ENCODE measurements at regions not wholly inside any gene's neighbourhood (a gene's known extent, or its start where the extent isn't known, plus 50 kb on each side); places are given as distances from the start of the nearest gene placed in this dataset.

GRCh38 chr2:58584606-58585118 is 343.5 kb upstream of the FANCL start:
- no peaks in the 10 kb centered on the region for H3K36me3 ChIP-seq (ENCODE audit: insufficient read depth, low read length)
- H3K27me3 ChIP-seq (ENCODE audit: insufficient read depth, low read length), result no peaks in the 10 kb centered on the region
- DNase-seq, result no peak
- intact Hi-C loops (cut with micrococcal nuclease), result no loop called here
- H3K9me3 ChIP-seq (ENCODE audit: control insufficient read depth in 1 of 2, low read length in 2 of 2), result no peaks in the 10 kb centered on the region
- Mint-ChIP-seq H3K27me3 (no peaks in the 10 kb centered on the region), H3K4me3 (no peak overlapping the region), H3K36me3 (no peaks in the 10 kb centered on the region), H3K4me1 (no peaks in the 10 kb centered on the region), H3K27ac (no peak overlapping the region), H3K9me3 (peaks cover 0 to 2% (median 0%) of the 10 kb centered on the region in 8 donors)
- H3K27ac ChIP-seq (ENCODE audit: low read depth, low read length), result no peak overlapping the region
- no peak overlapping the region for H3K4me3 ChIP-seq (ENCODE audit: low read length in 2 of 2)
- ChIA-PET POLR2A (ENCODE audit: partially characterized antibody) (no interaction called here), CTCF (ENCODE audit: partially characterized antibody) (no interaction called here)
- no peaks in the 10 kb centered on the region for H3K4me1 ChIP-seq (ENCODE audit: insufficient read depth, low read length)

DNA sequence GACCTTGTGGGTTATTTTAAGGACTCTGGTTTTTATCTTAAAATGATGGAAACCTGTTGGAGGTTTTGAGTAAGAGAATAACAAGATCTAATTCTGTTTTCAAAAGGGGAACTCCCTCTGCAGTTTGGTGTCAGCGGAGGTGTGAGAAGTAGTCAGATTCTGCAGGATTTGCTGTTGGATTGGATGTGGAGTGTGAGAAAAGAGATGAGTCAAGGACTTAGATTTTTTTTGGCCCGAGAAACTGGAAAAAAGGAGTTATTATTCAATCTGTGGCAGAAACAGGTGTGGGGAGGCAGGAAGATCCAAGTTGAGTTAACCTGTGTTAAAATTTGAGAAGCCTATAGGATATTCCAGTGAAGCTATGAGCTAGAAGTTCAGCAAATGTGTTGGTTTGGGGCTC is 337.2 kb upstream of the FANCL start:
- no peak overlapping the region for H3K27ac Mint-ChIP-seq
- Histone ChIP-seq H3K36me3 (ENCODE audit: insufficient read depth, low read length) (no peaks in the 10 kb centered on the region), H3K27ac (ENCODE audit: low read depth, low read length) (no peak overlapping the region), H3K4me3 (ENCODE audit: low read length in 2 of 2) (no peak overlapping the region), H3K4me1 (ENCODE audit: insufficient read depth, low read length) (no peaks in the 10 kb centered on the region), H3K9me3 (ENCODE audit: control insufficient read depth in 1 of 2, low read length in 2 of 2) (no peaks in the 10 kb centered on the region), H3K27me3 (ENCODE audit: insufficient read depth, low read length) (no peaks in the 10 kb centered on the region)
- no peak for DNase-seq
- POLR2A ChIA-PET (ENCODE audit: partially characterized antibody), result no interaction called here
- H3K4me1 Mint-ChIP-seq, result no peaks in the 10 kb centered on the region
- no peaks in the 10 kb centered on the region for H3K36me3 Mint-ChIP-seq
- CTCF ChIA-PET (ENCODE audit: partially characterized antibody), result no interaction called here
- H3K9me3 Mint-ChIP-seq, result no peaks in the 10 kb centered on the region
- intact Hi-C loops (cut with micrococcal nuclease), result no loop called here
- peaks cover 0 to 3% of the 10 kb centered on the region in 2 donors for H3K27me3 Mint-ChIP-seq
- H3K4me3 Mint-ChIP-seq, result no peak overlapping the region

DNA sequence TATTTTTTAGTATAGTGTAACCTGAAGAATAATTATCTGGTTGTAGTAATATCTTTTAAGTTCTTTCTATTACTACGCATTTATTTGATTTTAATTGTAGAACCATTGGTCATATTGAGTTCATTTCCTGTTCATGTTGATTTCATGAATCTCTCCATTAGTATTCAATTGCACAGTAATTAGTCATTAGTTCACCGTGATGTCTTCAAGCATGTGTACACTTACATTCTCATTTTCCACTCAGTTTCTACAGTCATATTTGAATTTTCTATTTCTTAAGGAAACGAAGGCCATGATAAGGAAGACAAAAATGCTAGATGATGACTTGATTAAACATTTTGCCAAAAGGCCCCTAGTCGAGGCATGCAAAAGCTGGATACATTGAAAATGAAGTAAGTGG is 333.7 kb upstream of the FANCL start:
- no peaks in the 10 kb centered on the region for H3K4me1 ChIP-seq (ENCODE audit: insufficient read depth, low read length)
- H3K27me3 ChIP-seq (ENCODE audit: insufficient read depth, low read length), result no peaks in the 10 kb centered on the region
- CTCF ChIA-PET (ENCODE audit: partially characterized antibody), result no interaction called here
- no peak overlapping the region for H3K27ac ChIP-seq (ENCODE audit: low read depth, low read length)
- H3K4me3 Mint-ChIP-seq, result no peak overlapping the region
- no peak overlapping the region for H3K27ac Mint-ChIP-seq
- no peaks in the 10 kb centered on the region for H3K9me3 ChIP-seq (ENCODE audit: control insufficient read depth in 1 of 2, low read length in 2 of 2)
- DNase-seq, result no peak
- intact Hi-C loops (cut with micrococcal nuclease), result no loop called here
- peaks cover 0 to 8% (median 3%) of the 10 kb centered on the region in 4 donors for H3K4me1 Mint-ChIP-seq
- H3K36me3 Mint-ChIP-seq, result no peaks in the 10 kb centered on the region
- POLR2A ChIA-PET (ENCODE audit: partially characterized antibody), result no interaction called here
- no peaks in the 10 kb centered on the region for H3K36me3 ChIP-seq (ENCODE audit: insufficient read depth, low read length)
- no peaks in the 10 kb centered on the region for H3K9me3 Mint-ChIP-seq
- peaks cover 0 to 3% of the 10 kb centered on the region in 2 donors for H3K27me3 Mint-ChIP-seq
- no peak overlapping the region for H3K4me3 ChIP-seq (ENCODE audit: low read length in 2 of 2)

GRCh38 chr2:58572731-58573130 is 331.6 kb upstream of the FANCL start:
- Histone ChIP-seq H3K4me3 (ENCODE audit: low read length in 2 of 2) (no peak overlapping the region), H3K36me3 (ENCODE audit: insufficient read depth, low read length) (no peaks in the 10 kb centered on the region), H3K4me1 (ENCODE audit: insufficient read depth, low read length) (no peaks in the 10 kb centered on the region), H3K27me3 (ENCODE audit: insufficient read depth, low read length) (no peaks in the 10 kb centered on the region), H3K27ac (ENCODE audit: low read depth, low read length) (no peak overlapping the region), H3K9me3 (ENCODE audit: control insufficient read depth in 1 of 2, low read length in 2 of 2) (no peaks in the 10 kb centered on the region)
- POLR2A ChIA-PET (ENCODE audit: partially characterized antibody), result no interaction called here
- intact Hi-C loops (cut with micrococcal nuclease), result no loop called here
- Mint-ChIP-seq H3K4me1 (peaks cover 3 to 8% (median 5%) of the 10 kb centered on the region in 4 donors), H3K27ac (no peak overlapping the region), H3K27me3 (no peaks in the 10 kb centered on the region), H3K9me3 (no peaks in the 10 kb centered on the region), H3K36me3 (no peaks in the 10 kb centered on the region), H3K4me3 (no peak overlapping the region)
- no peak for DNase-seq
- CTCF ChIA-PET (ENCODE audit: partially characterized antibody), result no interaction called here

- DNase-seq, result no peak
- H3K4me3 ChIP-seq (ENCODE audit: low read length in 2 of 2), result no peak overlapping the region
- no peaks in the 10 kb centered on the region for H3K9me3 Mint-ChIP-seq
- no peaks in the 10 kb centered on the region for H3K36me3 ChIP-seq (ENCODE audit: insufficient read depth, low read length)
- ChIA-PET POLR2A (ENCODE audit: partially characterized antibody) (no interaction called here), CTCF (ENCODE audit: partially characterized antibody) (no interaction called here)
- H3K4me3 Mint-ChIP-seq, result no peak overlapping the region
- no peaks in the 10 kb centered on the region for H3K9me3 ChIP-seq (ENCODE audit: control insufficient read depth in 1 of 2, low read length in 2 of 2)
- H3K27me3 ChIP-seq (ENCODE audit: insufficient read depth, low read length), result no peaks in the 10 kb centered on the region
- intact Hi-C loops (cut with micrococcal nuclease), result no loop called here
- no peak overlapping the region for H3K27ac ChIP-seq (ENCODE audit: low read depth, low read length)
- peaks cover 0 to 3% of the 10 kb centered on the region in 2 donors for H3K27me3 Mint-ChIP-seq
- peaks cover 3 to 8% (median 5%) of the 10 kb centered on the region in 4 donors for H3K4me1 Mint-ChIP-seq
- no peaks in the 10 kb centered on the region for H3K4me1 ChIP-seq (ENCODE audit: insufficient read depth, low read length)
- no peak overlapping the region for H3K27ac Mint-ChIP-seq
- no peaks in the 10 kb centered on the region for H3K36me3 Mint-ChIP-seq
Observed at GRCh38 chr2:58571181-58571852, 330.2 kb upstream of the FANCL start.

GRCh38 chr2:58569475-58570185 is 328.5 kb upstream of the FANCL start:
- Histone ChIP-seq H3K36me3 (ENCODE audit: insufficient read depth, low read length) (no peaks in the 10 kb centered on the region), H3K4me1 (ENCODE audit: insufficient read depth, low read length) (no peaks in the 10 kb centered on the region), H3K27ac (ENCODE audit: low read depth, low read length) (no peak overlapping the region), H3K27me3 (ENCODE audit: insufficient read depth, low read length) (no peaks in the 10 kb centered on the region), H3K9me3 (ENCODE audit: control insufficient read depth in 1 of 2, low read length in 2 of 2) (no peaks in the 10 kb centered on the region), H3K4me3 (ENCODE audit: low read length in 2 of 2) (no peak overlapping the region)
- no peak for DNase-seq
- H3K9me3 Mint-ChIP-seq, result no peaks in the 10 kb centered on the region
- H3K4me3 Mint-ChIP-seq, result no peak overlapping the region
- ChIA-PET POLR2A (ENCODE audit: partially characterized antibody) (no interaction called here), CTCF (ENCODE audit: partially characterized antibody) (no interaction called here)
- intact Hi-C loops (cut with micrococcal nuclease), result no loop called here
- H3K27me3 Mint-ChIP-seq, result peaks cover 0 to 4% of the 10 kb centered on the region in 2 donors
- no peak overlapping the region for H3K27ac Mint-ChIP-seq
- H3K4me1 Mint-ChIP-seq, result peaks cover 3 to 8% (median 5%) of the 10 kb centered on the region in 4 donors
- no peaks in the 10 kb centered on the region for H3K36me3 Mint-ChIP-seq

DNA sequence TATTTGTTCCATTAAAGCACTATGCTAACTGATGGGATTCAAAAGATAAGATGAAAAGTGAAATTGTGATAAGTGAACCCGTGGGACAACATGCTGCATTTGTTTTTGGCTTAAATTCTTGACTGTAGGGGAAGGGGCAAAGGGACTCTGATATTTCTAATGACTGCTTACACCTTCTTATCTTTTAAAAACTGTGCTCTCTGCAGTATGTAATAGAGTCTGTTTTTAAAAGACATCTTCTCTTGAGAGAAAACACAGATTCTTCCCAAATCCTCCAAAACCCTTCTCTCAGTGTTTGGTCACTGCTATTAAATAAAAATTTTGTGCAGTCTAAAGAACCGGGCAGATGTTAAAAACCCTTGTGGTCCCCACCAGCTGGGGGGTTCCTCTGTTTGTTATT is 327.8 kb upstream of the FANCL start:
- H3K9me3 ChIP-seq (ENCODE audit: control insufficient read depth in 1 of 2, low read length in 2 of 2), result no peaks in the 10 kb centered on the region
- ChIA-PET POLR2A (ENCODE audit: partially characterized antibody) (no interaction called here), CTCF (ENCODE audit: partially characterized antibody) (no interaction called here)
- H3K27me3 ChIP-seq (ENCODE audit: insufficient read depth, low read length), result no peaks in the 10 kb centered on the region
- H3K36me3 Mint-ChIP-seq, result no peaks in the 10 kb centered on the region
- no peaks in the 10 kb centered on the region for H3K9me3 Mint-ChIP-seq
- peaks cover 3 to 8% (median 5%) of the 10 kb centered on the region in 4 donors for H3K4me1 Mint-ChIP-seq
- H3K36me3 ChIP-seq (ENCODE audit: insufficient read depth, low read length), result no peaks in the 10 kb centered on the region
- DNase-seq, result no peak
- H3K4me3 ChIP-seq (ENCODE audit: low read length in 2 of 2), result no peak overlapping the region
- H3K27me3 Mint-ChIP-seq, result peaks cover 0 to 4% of the 10 kb centered on the region in 2 donors
- H3K4me3 Mint-ChIP-seq, result no peak overlapping the region
- no peak overlapping the region for H3K27ac ChIP-seq (ENCODE audit: low read depth, low read length)
- H3K4me1 ChIP-seq (ENCODE audit: insufficient read depth, low read length), result no peaks in the 10 kb centered on the region
- no peak overlapping the region for H3K27ac Mint-ChIP-seq
- intact Hi-C loops (cut with micrococcal nuclease), result no loop called here
